ENCODE measurements at regions not wholly inside any gene's neighbourhood (a gene's known extent, or its start where the extent isn't known, plus 50 kb on each side); places are given as distances from the start of the nearest gene placed in this dataset.

DNA sequence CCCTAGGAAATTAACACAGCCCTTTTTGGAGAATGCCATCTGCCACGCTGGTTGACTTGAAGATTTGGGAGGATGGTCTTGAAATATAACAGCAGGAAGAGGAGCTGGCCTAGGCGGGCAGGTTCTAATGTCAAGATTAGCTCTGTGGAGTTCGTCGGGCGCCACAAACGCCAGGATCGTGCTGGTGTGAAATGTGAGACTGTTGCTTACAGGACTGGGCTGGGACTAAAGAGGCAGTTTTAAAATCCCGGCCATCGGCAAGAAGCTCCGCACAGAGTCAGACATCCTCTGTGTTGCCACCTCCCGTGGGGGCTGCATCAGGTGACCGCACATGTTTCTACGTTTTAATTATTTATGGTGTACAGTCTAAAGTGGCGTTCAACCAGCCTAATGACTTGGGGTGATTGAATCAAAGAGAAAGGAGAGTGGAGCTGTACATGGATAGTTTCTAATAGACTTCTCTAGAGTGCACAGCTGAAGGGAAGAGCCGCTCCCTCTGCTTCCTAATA lies 99.4 kb upstream of the BCL11A start:
- DNase-seq (ENCODE audit: low read depth, low spot score) = no peak

DNA sequence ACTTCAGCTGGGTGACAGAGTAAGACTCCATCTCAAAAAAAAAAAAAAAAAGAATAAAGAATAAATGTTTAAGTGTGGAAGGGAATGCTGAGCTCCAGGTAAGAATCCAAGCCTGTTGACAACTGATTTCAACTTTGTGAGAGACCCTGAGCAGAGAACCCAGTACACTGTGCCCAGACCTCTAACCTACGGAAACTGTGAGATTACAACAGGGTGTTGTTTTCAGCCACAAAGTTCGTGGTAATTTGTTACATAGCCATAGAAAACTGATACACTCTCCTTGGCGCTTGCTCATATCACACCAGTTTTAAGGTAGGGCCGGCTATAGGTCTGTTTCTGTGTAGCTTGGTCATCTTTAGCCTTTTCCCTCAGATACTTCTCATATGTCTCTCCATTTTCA lies 98.4 kb upstream of the PAPOLG start:
- no peak for DNase-seq (ENCODE audit: low read depth, low spot score)

DNA sequence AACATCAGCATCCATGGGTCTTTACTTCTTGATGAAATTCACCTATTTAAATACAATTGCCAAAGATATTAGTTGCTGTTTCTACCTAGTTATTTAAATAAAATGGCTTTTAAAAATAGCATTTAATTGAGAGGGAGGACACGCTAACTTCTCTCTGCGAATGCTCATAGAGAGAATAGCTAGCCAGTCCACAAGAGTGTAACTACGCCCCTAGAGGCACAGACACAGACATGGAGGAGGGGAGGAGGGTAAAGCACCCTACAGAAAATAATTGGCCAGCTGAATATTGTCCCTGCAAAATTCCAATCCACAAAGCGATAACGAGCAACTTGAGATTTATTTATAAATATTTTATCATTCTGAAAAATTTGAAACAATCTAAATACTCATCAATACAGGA lies 97.0 kb upstream of the PAPOLG start:
- DNase-seq (ENCODE audit: low read depth, low spot score) = no peak

DNA sequence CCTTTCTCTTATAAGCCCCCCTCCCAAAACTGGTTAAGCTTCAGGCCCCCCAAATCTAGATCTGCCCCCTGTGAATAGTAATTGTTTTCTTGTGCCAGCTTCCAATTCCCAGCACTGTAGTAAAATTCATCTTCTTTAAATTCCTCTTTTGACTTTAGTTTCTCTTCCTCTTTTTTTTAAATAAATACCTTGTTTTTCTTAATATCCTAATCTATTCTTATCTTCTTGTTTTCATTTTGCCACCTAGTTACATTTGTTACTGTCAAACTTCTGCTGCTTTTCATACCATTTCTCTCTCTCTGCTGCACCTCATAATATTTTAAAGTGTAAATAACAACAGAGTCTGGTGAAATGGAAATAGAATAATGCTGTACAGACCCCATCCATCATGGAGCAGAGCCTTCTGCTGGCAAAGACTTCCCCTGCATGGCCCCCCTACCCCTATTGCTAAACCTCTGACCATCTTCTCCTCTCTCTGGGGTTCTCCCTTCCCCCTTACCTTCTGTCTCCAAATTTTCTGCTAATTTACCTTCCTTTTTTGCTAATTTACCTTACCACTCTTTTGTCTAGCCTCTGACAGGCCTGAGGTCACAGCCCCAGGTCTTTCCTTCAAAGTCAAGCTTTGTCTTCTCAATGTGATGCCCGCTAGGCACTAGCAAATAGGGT lies 94.9 kb upstream of the PAPOLG start:
- DNase-seq (ENCODE audit: low read depth, low spot score) = no peak

DNA sequence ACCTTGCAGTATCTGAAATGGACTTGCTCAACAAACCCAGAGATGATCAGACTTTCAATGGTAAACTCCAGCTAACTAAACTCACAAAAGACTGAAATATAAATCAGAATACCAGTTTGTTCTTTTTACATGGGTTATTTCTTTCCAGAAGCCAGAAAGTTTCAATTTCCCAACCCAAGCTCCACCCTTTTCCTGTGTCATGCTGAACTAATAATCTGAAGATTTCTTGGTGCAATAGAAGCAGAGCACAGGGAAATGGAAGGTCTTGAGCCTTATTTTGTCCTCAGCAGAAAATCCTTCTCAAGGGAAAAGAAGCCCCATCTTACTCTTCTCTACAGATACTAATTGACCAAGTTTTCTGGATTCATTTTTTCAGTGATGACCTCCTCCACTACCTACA lies 93.3 kb upstream of the PAPOLG start:
- no peak for DNase-seq (ENCODE audit: low read depth, low spot score)

DNA sequence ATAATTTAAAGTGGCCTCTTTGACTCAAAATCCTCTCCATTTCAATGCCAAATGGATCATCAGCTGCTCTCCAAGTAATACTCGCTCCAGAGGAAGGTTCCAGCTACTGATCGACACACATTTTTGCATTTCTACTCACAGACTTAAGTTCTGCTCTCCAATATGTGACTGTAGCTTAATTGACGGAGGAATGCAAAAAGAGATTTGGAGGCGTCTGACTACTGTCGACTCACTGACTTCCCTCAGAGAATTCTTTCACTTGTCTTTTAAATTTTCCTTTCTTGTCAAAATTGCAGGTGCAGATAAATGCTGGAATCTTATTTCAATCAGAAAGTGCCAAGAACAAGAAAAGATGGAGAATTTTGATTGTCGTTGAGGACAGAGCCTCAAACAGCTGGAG lies 84.1 kb upstream of the PAPOLG start:
- no peak for DNase-seq (ENCODE audit: low read depth, low spot score)

DNA sequence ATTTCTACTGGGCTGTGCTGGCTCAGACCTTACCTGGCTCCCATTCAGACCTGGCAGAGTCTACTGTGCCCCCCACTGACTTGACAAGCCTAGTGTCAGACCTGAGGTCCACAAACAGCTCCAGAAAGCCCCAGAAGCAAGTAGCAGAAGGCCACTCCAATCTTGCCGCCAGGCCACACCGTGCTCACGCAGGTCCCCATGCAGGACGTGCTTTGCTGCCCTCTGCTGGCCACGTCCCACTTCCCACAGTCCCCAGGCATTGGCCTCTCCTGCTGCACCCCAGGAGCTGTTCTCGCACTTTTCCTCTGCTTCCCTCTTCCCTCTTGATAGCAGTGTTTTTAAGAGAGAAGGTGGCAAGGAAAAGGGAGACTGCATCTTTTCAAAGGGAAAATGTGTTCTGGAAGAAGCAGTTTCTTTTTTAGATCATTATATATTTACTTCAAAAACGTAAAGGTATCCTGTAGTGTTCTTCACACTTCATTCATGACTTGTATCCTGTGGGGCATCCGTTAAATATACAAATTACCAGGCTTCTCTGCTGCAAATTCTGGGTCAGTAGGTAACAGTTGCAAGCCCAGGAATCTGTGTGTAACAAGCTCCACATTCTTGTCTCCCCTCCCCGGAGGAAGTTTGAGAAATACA lies 81.4 kb upstream of the PAPOLG start:
- DNase-seq (ENCODE audit: low read depth, low spot score) = peak; percentile 17

DNA sequence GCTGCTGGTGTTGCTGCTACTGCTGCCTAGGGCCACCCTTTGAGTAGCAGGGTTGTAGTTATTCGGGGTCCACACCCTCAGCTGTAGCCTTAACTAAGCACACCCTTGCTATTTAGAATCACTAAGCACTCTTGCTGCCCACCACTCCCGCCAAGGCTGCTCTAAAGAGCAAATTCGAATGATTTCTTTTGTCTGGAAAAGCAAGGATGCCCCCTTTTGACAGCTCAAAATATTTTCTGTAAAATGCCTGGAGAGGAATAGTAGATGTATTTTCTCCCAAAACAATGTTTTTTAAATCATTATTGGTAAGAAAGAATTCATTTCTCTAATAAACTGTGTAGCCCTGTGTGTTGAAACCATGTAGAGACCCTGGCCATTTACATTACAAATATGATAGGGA lies 80.8 kb upstream of the PAPOLG start:
- no peak for DNase-seq (ENCODE audit: low read depth, low spot score)

DNA sequence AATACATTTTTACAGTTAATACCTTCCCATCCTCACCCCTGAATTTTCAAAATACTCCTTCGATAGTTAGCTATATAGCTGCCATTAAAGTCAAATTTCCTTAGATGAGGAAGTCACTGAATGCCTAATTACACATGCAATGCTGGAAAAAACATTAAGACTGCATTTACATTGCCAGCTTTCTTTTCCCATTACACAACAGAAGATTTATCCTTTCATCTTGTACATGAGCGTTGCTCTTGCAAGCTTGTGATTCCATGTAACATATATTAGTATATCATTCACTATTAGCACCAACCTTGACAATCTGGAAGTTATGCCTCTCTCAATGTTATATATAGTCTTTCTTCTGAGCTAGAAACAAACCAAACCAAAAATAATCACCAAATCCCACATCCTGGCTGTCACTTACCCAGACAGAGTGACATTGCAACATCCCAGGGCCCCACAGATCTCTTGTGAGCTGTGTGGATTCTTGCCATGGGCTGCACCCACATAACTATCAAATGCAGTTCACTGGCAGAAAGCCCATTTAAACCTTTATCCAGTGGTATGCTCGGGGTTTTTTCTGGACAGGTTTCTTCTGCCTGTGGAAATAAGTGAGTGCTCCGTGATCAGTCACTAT lies 79.2 kb upstream of the PAPOLG start:
- DNase-seq (ENCODE audit: low read depth, low spot score) = no peak

DNA sequence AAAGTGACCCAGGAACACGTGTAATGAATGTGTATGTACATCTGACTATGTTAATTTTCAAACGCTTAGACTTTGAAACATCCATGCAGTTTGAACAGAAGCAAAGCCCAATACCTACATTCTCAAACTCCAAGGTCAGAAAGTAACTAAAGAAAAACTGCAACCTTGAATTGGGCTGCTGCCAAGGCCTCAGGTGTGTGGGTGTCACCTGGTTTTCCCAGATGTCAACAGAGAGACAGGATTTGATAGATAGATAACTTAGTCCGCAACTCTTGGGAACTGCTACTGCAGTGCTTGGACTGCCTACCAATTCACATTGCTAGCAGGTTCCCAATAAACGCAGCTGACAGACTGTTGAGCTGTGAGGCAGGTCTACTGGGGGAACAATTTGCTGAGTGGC lies 78.7 kb upstream of the PAPOLG start:
- no peak for DNase-seq (ENCODE audit: low read depth, low spot score)

DNA sequence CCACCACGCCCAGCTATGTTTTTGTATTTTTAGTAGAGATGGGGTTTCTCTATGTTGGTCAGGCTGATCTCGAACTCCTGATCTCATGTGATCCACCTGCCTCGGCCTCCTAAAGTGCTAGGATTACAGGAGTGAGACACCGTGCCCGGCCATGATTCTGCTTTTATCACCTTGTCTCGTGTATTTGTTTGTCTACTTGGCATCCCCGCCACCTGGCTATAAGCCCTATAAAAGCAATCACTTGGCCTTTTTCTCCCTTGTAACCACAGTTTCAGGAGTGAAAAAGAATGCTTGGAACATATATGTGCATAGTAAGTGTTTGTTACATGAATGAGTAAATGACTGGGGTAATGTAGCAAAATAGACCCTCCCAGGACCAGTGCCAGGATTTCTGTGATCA lies 77.5 kb upstream of the PAPOLG start:
- DNase-seq (ENCODE audit: low read depth, low spot score) = no peak

DNA sequence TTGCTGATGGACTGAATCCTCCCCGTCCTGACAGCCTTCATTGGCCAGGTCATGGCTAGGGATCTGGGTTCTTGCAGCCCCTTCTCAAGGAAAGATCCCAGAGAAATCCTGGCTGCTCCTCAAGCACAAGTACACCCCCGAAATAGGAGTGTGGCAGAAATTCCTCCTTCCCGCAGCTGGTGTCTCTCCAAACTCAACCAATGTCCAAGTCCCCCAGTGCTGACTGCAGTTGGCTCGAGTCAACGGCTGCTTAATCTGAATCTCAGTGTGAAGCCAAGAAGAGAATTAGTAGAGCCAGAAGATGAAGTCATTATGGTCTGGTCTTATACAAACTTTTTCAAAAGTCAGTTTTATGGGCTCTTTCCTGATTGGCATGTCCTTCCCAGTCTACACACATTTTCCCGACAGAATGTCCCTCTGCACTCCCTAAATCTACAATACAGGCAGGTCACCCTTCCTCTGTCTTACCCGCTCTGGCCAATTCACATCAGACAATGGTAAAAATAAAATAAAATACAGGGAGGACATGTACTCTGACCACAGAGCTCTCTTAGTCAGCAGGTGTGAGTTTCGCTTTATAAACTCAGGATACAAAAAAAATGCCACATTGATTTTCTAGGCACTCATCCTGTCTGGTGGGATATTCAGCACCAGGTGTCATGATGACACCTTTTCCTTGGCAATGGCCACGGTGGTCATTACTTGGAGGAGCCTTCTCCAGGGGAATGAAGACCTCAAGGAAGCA lies 76.9 kb upstream of the PAPOLG start:
- no peak for DNase-seq (ENCODE audit: low read depth, low spot score)

DNA sequence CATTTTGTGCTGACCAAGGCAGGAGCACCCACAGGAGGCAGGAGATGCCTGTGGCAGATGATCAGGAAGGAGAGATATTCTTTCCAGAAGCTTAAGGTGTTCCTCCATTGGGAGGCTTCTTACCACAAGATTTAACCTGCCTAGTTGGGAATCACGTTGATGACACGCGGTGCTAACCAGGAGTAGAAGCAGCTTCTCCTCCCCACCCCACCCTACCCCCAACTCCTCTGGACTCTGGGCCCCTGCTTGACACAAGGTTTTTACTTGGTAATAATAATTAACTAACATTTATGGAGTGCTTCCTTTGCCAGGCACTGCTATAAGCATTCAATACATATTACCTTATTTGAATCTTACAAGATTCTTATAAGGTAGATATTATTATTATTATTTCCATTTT lies 62.5 kb upstream of the PAPOLG start:
- DNase-seq (ENCODE audit: low read depth, low spot score) = no peak

DNA sequence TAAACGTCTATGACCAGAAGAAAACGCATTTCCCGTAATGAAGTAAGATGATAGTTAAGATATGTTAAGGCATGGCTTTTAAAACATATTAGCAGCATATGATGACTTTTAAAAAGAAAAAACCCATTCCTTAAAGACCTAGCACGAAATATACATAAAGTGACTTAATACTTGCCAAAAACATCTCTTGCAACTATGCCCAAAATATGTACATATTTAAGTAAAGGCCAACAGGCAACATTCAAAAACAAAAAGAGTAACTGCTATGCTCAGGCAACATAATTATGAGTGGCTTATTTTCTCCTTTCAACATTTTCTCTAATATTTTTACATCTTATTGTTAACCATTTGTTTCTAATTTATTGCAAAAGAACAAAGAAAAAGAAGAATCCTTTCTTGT lies 60.3 kb upstream of the PAPOLG start:
- no peak for DNase-seq (ENCODE audit: low read depth, low spot score)

DNA sequence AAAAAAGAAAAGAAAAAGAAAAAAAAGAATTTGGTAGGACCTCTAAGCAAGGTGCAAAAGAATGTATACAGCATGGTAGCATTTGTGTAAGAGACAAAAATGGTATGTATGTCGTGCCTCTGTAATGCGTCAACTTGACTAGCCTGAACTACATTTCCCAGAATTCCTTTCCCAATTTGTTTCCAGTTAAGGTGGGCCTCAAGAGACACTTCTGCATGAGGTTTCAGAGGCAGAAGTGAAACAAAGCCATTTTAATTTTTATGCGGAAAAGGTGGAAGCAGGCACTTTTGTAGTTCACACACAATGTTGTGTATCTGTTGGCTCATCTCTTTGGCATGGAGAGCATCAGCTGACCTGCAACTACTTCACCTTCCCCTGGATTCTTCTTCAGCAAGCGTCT lies 56.5 kb upstream of the PAPOLG start:
- DNase-seq (ENCODE audit: low read depth, low spot score) = no peak

DNA sequence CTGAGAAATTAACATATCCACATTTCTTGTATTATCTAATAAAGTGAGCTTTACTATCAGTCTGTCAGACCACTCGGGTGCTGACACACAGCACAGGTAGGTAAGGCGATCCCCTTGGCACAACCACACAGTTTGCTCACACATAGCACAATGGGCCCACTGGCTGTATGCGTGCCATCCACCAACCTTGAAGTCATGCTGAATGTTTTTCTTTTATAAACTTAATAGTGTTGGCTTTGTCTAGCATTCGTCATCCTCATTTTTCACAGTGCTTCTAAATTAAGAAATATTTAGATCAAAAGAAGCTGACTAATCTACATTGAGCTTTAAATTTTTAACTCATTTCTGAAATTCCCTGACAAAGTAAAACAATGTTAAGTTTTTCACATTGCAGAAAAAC lies 50.0 kb upstream of the PAPOLG start:
- no peak for DNase-seq (ENCODE audit: low read depth, low spot score)
